DMS79 treated with DMSO at 0.1 percent for 48 hours (cell line): ENCODE measurements at regions not wholly inside any gene's neighbourhood (a gene's known extent, or its start where the extent isn't known, plus 50 kb on each side); places are given as distances from the start of the nearest gene placed in this dataset.

Source experiments
- DNase-seq: peaks from one replicate; lab custom pipeline; 2025; lab: John Stamatoyannopoulos, UW

DNA sequence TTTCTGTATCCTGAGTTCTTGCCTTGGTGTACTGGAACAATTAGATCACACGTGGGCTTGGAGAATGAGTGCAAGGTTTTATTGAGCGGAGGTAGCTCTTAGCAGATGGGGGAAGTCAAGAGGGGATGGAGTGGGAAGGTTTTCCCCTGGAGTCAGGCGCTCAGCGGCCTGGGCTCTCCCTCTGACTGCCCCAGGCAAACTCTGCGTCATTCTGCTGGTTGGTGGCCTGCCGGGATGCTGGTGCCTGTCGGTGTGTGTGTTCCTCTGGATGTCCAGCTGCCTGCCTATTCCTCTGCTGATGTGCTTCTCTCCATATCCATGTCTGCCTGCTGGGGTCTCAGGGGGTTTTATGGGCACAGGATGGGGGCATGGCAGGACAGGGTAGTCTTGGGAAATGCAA, 111.0 kb downstream of the TRIB2 start:
- no peak for DNase-seq

DNA sequence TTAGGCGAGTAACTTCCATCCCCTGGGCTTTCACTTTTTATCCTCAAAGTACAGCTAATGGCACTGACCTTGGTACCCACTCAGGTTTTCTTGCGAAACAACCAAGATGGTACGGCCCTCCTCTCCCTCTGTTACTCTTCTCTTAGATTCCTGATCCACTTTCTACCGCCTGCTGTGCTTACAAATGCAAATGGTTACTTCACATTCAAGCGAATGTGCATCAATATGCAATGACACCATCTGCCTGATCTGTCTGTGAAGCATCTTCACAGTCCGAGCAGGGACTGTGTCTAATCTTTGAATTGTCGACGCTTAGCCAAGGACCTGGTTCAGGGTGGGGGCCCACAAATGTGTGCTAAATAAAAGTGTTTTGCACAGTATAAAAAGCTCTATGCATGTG, 112.2 kb downstream of the TRIB2 start:
- no peak for DNase-seq

DNA sequence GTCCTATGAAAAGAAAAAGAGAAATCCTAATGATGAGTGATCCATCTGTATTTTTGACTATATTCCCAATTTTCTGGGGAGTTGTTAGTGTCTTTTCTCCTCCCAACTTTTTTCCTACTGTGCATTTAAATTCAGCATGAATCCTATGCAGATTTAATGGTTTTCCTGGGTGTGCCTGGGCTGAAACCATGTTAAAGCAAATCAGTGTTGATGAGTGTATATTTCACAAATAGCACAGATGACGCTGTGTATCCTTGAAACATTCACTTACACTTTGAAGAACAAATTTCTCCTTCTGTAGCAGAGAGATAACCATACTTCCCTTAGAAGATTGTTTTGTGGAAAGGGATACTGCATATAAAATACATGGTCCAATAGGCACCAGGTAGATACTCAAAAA, 114.3 kb downstream of the TRIB2 start:
- no peak for DNase-seq

DNA sequence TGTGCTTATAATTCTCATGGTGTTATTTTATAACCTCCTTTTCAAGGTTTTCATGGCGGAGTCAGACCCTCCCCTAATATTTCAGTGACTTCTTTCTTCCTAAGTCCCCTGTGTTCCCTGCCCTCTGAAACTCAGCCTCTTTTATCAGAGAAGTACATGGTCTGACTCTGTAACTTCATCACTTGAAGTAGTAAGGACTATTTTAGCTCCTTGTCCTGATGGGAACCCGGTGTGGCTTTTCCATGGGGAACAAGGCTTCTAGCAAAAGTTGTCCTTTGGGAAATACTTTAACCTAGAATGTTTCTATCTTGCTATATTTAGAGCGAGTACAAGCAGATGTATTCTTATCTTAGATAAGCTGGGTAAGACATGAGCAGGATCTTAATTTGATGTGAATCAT, 117.5 kb downstream of the TRIB2 start:
- DNase-seq = no peak

DNA sequence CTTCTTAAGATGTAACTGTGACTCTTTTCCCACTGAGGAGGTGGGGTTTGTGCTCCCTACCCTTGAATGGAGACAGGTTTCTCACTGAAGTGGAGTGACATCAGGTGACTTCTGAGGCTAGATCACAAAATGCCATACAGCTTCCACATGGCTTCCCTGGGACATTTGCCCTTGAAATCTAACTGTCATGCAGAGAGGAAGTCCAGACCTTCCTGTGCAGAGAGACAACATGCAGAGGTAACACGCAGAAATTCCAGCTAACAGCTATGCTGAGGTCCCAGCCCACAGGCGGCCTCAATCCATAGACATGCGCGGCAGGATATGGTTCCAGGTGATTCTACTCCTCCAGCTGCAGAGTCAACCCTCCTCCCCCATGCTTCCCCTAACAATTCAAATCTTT, 119.0 kb downstream of the TRIB2 start:
- no peak for DNase-seq

DNA sequence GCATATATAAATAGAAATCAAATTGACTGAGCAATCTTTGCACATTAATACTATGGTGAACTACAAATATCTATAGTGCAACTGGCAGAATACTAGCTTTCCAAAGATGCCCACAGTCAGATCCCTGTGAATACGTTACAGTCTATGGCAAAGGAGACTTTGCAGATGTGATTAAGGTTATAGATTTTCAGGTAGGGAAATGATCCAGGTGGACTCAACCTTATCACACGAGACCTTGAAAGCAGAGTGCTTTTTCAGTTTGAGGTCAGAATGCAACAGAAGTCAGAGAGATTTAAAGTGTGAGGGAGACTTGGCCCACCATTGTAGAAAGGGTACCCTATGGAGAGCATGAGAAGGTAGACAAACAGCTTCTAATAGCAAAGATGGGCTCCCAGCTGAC, 122.6 kb downstream of the TRIB2 start:
- no peak for DNase-seq

DNA sequence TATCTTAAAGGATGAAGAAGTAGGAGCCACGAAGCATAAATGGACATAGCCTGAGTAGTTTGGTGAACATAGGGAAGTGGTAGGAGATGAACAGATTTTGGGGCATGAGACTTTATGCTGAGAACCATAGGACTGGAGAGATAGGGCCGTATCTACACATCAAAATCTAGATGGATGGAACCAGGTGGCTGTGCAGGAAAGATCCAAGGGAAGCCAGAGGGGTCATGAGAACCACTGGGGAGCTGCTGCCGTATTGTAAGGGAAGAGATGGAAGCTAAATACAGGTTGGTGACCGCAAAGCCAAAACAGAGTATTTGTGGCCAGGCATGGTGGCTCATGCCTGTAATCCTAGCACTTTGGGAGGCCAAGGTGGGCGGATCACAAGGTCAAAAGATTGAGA, 124.3 kb downstream of the TRIB2 start:
- no peak for DNase-seq

DNA sequence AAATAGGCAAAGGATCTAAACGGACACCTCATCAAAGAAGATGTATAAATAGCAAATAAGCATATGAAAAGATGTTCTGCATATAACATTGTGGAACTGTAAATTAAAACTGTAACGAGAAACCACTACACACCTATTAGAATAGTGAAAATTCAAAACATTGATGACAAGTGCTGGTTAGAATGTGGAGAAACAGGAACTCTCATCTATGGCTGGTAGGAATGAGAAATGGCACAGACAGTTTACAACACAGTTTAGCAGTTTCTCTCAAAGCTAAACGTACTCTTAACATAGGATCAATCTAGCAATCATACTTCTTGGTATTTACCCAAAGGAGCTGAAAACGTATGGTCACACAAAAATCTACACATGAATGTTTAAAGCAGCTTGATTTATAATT, 126.2 kb downstream of the TRIB2 start:
- DNase-seq = no peak

DNA sequence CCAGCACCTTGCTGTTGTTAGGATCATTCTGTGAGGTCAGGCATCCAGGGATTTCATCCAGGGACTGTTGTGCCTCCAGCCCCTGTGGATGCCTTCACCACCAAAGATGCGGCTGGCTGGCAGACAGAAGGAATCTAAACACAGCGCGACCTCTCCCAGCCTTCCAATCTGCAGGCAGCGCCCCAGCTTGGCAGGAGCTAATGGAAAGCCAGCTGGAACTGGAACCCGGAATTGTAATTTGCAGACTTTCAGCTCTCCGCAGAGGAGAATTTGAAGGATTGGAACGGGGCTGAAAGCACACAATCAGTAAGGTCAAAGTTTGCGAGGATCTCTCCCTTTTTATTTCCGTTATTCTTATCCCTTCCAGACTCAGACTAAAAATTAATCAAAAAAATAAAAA, 127.8 kb downstream of the TRIB2 start:
- no peak for DNase-seq

DNA sequence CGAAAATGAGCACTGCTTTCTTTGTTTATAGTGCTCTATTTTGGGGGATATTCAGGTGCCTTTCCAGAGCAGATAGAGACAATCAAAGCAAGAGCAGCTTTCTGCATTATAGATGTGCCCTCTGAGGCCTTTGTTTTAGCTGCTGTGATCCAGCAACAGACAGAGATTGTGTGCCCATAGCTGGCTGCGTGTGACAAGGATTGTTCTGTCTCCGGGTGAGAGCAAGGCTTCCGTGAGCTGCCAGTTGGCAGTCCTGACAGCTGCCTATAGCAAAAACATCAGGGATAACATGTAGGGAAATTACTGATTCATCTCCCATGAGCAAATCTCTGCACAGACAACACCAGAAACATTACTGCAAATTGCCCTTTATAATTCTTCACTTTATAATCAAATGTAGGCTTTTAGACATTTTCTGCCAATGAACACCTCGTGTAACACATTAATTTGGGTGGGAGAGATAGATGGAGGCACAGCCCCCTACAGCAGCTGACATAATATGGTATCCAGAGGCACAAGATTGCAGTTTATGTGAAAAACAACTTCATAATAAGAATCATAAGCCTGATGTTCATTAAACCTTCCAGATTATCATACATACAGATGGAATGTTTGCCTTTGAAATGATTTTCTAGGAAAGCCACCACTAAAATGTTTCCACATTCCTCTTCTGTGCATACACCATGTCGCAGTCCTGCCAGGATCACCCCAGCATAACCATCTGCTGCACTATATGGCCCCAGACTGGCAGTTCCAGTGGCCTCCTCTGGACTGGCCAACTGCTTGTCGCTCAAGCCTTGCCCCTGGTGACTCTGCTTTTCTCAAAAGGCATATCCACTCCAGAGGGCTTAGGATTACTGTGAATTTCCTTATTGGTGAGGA, 131.2 kb downstream of the TRIB2 start:
- DNase-seq = no peak

DNA sequence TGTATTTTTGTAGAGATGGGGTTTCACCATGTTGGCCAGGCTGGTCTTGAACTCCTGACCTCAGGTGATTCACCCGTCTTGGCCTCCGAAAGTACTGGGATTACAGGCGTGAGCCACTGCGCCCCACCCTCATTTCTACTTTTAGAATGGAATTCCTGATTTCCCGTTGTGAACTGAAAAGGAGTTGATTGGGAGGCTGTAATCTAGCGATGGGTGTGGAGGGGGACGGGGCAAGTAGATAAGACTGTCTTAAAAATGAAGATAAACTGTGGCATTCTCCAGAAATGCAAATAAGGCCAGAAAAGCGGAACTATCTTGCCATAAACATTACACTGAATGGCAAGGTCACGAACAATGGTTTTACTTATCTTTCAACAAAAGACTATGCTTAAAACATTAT, 135.4 kb downstream of the TRIB2 start:
- no peak for DNase-seq

DNA sequence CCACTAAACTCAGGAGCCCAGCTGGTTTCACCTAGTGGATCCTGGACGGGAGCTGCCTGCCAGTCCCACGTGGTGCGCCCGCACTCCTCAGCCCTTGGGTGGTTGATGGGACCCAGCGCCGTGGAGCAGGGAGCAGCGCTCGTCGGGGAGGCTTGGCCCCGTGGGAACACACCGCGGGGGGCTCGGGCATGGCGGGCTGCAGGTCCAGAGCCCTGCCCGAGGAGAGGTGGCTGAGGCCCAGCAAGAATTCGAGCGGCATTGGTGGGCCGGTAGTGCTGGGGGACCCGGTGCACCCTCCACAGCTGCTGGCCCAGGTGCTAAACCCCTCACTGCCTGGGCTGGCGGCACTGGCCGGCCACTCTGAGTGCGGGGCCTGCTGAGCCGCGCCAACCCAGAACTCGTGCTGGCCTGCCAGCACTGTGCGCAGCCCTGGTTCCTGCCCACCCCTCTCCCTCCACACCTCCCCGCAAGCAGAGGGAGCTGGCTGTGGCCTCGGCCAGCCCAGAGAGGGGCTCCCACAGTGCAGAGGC, 137.3 kb downstream of the TRIB2 start:
- DNase-seq = no peak

DNA sequence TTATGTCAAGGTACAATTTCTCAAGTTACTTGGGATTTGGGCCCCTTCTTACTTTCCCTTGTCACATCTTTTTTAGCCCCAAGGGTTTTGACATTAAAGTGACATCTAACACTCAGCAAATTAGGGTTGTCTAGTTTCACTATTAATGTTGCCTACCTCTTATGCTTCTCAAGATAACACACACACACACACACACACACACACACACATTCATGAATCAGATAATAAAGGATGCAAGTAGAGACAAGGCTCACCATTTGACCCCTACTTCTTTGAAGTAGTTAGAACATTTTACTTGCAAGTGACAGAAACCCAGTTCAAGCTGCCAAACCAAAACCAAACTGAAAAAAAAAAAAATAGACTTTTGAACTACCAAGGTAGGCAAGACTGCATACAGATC, 138.8 kb downstream of the TRIB2 start:
- DNase-seq = no peak

DNA sequence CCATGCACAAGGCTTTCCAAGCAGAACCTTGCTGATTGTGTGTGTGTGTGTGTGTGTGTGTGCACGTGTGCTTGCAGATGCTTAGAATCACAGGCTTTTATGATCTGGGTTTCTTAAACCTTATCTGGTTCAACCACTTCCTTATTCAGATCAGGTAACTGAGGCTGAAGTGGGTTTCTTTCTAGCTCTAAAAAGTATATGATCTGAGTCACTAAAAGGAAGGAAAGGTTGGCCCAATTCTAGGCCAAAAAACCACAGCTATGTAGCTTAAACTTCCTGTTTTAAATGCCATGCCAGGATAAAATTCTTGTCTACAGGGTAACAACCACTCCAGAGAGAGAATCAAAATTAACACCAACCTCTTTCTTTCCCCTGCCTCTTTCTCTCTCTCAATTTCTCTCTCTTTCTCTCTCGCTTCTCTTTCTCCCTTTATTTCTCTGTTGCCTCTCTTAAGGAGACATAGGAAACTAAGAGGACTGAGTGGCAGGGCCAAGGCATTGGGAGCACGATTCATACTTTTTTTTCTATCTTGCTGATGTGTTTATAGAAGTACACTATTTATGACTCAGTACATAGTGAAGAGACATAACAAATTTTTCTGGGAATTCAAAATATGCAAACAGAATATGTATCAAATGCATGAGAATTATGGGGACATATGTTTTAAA, 140.3 kb downstream of the TRIB2 start:
- DNase-seq = no peak

DNA sequence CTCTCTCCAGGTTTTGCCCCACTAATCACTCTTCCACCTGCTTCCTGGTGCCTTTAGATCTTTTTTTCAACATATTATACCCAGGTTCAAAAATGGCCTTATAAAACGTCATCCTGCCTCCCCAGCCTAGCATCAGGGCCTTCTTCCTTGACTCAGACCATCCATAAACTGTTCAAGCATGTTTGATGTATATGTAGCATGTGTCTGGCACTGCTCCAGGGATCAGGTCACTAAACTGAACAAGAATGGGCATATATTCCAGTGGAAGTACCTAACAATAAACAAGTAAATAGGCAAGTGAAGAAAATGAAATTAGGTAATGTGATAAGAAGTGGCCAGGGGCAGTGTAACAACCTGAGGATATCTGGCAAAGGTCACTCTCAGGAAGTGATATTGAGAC, 141.2 kb downstream of the TRIB2 start:
- DNase-seq = no peak

DNA sequence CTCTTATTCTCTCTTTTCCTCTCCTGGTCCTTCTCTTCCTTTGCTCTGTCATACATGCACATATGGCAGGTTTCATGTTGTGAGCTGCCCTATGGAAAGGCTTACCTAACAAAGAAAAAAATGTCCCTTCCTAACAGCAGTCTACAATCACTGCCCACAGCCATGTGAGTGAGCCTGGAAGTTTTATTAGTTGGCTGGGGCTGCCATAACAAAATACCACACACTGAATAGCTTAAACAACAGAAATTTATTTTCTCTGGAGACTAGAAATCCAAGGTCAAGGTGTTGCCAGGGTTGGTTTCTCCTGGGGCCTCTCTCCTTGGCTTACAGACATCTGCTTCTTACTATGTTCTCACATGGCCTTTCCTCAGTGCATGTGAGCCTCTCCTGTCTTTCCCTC, 142.1 kb downstream of the TRIB2 start:
- DNase-seq = no peak

DNA sequence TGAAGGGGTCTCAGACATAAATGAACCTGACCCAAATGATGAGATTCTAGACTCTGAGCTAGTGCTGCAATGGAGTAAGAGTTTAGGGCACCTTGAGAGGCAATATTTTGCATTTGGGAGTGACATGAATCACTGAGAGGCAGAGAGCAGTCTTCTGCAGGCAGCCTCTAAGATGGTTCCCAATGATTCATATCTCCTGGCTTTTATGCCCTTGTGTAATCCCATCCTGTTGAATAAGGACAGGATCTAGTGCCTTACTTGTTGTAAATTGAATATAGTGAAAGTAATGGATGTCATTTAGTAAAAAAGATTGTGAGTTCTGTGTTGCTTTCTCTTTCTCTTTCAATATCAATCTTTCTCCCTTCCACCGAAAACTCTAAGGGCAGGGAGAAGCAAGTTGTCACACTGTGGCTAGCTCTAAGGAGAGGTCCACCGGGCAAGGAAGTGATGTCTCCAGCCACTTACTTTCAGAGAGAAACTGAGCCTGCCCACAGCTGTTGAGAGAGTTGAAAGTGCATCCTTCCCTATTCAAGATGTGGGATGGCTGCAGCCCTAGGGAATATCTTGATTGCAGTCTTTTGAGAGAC, 144.7 kb downstream of the TRIB2 start:
- DNase-seq = no peak

DNA sequence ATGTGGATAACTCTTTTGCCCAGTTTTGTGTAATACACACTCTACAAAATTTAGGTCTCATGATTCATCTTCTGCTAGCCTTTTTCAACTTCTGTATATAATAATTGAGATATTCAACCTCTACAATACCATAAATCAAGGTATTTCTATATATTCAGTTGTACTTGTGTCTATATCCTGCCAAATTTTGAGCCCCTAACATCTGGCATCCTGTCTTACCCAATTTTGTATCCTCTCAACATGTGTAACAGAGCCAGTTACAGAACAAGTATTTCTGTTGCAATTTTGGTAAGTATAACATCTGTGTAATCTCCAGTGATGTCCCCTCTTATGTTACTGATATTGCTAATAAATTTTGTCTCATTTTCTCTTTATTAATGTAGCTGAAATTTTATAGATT, 145.8 kb downstream of the TRIB2 start:
- no peak for DNase-seq

DNA sequence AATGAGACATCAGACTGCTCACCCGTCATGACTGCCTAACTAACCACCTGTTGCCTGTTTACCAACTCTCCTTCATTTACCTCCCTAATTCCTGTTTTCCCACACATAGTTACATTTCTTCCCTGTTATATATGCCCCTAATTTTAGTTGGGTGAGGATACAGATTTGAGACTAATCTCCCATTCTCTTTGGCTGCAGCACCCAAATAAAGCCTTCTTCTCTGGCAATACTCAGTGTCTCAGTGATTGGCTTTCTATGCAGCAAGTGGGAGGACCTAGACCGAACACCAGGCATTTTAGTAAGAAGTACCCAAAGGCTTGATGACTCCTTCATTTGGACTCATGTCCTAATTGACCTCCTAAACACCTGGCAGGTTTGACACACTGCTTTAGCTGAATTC, 147.2 kb downstream of the TRIB2 start:
- DNase-seq = no peak

DNA sequence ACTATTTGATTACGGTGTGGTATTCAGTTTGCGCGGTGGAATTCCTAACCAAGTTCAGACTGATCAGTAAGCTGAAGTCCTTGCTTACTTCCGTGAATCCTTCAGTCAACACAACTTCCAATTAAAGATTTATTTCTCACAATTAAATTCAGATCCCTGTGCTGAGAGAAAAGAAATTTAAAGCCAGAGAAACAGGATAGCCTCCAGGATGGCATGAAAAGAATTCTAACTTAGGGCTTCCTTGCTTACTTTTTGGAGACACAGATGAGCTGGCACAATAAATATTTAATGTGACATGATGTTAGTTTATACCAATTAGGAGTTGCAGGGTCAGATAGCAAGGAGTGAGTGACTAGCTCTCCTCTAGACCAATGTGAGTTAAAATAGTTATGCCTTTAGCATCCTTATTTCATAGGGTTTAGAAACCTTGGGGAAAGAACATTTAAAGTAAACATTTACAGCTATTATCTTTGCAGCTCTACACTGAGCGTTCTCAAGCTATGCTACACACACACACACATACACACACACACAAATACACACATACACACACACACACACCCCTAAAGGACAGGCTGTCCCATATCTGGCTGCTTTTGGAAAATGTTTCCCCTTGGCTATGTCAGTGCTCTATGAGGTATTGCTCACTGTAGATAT, 151.0 kb downstream of the TRIB2 start:
- no peak for DNase-seq

DNA sequence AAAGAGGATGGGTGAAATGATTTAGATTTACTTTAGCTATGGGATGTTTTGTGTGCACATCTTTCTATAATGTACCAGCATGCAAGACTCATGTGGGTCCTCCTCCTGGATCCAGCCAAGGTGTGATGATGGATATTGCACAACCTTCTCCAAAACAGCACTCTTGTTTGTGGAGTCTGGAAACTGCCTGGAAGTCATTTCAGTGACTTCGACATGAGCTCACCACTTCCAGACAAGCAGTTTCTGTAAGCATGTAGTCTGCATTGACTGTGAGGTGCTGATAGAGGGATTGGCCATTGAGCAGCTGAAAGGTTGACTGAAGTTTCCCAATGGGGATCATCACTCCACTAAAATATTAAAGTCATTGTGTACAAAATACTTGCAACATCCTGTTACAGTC, 154.0 kb downstream of the TRIB2 start:
- DNase-seq = no peak

DNA sequence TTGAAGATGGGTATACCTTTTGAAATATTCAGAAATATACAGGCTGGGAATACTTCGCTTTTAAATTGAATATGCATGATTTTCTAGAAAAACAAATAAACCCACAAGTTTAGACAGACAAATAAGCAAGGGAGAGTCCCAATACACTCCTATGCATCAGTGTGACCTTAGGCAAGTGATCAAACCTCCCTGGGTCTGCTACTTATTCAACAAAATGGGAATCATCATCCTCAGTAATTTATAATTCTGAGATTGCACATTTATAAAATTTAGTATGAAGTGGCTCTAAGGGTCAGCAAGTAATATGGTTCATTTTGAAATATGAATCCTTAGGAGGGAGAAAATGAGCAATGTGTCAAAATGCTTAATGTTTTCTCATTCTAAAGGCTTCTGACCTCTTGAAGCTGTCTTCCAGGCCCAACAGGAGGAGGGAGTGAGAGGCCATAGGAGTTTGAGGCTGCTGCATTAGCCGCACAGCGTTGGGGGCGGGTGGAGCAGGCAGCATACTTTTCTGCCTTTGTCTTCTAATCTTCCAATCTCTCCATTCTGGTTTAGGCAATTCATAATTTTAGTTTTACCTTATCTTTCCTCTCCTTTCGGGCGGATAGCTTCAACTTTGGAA, 155.1 kb downstream of the TRIB2 start:
- DNase-seq = no peak
